ENCODE measurements at regions not wholly inside any gene's neighbourhood (a gene's known extent, or its start where the extent isn't known, plus 50 kb on each side); places are given as distances from the start of the nearest gene placed in this dataset.

DNA sequence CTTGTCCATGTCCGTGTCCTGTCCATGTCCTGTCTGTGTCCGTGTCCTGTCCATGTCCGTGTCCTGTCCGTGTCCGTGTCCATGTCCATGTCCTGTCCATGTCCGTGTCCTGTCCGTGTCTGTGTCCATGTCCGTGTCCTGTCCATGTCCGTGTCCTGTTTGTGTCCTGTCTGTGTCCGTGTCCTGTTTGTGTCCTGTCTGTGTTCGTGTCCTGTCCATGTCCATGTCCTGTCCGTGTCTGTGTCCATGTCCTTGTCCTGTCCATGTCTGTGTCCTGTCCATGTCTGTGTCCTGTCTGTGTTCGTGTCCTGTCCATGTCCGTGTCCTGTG is 55.0 kb upstream of the BHLHE23 start:
- H3K4me3 ChIP-seq (ENCODE audit: low read depth, low read length), result no peak overlapping the region
- DNase-seq (ENCODE audit: low read depth), result no peak
- TF ChIP-seq, protein P1, sequence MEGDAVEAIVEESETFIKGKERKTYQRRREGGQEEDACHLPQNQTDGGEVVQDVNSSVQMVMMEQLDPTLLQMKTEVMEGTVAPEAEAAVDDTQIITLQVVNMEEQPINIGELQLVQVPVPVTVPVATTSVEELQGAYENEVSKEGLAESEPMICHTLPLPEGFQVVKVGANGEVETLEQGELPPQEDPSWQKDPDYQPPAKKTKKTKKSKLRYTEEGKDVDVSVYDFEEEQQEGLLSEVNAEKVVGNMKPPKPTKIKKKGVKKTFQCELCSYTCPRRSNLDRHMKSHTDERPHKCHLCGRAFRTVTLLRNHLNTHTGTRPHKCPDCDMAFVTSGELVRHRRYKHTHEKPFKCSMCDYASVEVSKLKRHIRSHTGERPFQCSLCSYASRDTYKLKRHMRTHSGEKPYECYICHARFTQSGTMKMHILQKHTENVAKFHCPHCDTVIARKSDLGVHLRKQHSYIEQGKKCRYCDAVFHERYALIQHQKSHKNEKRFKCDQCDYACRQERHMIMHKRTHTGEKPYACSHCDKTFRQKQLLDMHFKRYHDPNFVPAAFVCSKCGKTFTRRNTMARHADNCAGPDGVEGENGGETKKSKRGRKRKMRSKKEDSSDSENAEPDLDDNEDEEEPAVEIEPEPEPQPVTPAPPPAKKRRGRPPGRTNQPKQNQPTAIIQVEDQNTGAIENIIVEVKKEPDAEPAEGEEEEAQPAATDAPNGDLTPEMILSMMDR (IDR thresholded peaks at IDR 0.05; ENCODE audit: low read depth, low read length, missing control alignments), result no peak
- in situ Hi-C loops (cut with HindIII; ENCODE audit: low sequenced_read_pairs), result loop anchor here (5.0 kb wide), 1 partner anchor 81 kb away; no protein-coding TSS in a partner anchor

DNA sequence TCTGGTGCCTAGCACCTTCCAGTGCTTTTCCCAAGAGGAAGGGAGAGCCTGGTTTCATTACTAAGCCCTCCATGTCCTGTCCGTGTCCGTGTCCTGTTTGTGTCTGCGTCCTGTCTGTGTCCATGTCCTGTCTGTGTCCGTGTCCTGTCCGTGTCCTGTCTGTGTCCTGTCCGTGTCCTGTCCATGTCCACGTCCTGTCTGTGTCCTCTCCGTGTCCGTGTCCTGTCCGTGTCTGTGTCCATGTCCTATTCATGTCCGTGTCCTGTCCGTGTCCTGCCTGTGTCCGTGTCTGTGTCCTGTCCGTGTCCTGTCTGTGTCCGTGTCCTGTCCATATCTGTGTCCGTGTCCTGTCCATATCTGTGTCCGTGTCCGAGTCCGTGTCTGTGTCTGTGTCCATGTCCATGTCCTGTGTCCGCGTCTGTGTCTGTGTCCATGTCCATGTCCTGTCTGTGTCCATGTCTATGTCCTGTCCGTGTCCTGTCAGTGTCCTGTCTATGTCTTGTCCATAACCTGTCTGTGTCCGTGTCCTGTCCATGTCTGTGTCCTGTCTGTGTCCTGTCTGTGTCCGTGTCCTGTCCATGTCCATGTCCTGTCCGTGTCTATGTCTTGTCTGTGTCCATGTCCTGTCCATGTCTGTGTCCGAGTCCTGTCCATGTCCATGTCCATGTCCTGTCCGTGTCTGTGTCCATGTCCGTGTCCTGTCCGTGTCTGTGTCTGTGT is 54.4 kb upstream of the BHLHE23 start:
- DNase-seq (ENCODE audit: low read depth), result no peak
- in situ Hi-C loops (cut with HindIII; ENCODE audit: low sequenced_read_pairs), result loop anchor here (5.0 kb wide), 1 partner anchor 81 kb away; no protein-coding TSS in a partner anchor
- TF ChIP-seq, protein P1 (IDR thresholded peaks at IDR 0.05; ENCODE audit: low read depth, low read length, missing control alignments), result no peak
- H3K4me3 ChIP-seq (ENCODE audit: low read depth, low read length), result no peak overlapping the region

DNA sequence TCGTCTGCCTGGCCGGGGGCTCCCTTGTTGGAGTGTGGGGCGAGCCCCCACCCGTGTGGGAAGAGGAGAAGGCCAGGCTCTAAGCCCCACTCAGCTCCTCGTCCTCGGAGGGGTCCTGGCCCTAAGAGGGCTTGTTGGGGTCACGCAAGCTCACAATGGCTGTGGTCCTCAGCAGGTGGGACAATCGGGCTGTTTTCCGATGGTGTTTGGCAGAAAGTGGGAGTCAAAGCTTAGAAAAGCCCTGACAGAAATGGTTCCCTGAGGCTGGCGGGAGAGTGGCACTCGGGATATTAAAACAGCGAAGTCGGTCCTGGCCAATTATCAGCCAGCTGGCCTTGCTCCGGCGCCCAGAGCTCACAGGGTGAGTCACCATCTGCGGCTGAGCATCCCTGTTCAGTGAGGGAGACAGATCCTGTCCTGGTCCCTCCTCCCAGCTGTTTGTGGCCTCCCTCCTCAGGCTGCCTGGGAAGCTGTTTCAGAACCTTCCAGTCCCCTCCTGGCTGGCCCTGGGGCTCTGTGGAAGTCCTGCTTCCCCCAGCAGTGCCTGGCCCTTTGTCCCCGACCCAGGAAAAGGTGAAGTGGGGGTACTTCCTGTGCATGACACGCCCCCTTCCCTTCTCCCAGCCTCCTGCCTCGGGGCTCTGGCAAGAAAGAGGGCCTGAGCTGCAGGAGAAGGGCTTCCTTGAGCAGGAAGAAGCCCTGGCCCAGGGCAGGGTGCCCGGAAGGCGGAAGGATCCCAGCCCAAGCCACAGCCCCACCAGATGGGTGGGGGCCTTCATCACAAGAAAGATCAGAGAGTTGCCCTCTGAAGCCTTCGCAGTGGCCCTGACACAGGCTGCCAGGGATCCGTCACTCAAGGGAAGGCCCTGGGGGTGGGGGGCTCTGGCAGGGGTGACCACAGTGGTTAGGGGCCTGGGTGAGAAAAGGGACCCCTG is 53.6 kb upstream of the BHLHE23 start:
- DNase-seq (ENCODE audit: low read depth), result no peak
- TF ChIP-seq, protein P1 (IDR thresholded peaks at IDR 0.05; ENCODE audit: low read depth, low read length, missing control alignments), result no peak
- no peak overlapping the region for H3K4me3 ChIP-seq (ENCODE audit: low read depth, low read length)
- in situ Hi-C loops (cut with HindIII; ENCODE audit: low sequenced_read_pairs), result loop anchor here (5.0 kb wide), 1 partner anchor 82 kb away; no protein-coding TSS in a partner anchor

DNA sequence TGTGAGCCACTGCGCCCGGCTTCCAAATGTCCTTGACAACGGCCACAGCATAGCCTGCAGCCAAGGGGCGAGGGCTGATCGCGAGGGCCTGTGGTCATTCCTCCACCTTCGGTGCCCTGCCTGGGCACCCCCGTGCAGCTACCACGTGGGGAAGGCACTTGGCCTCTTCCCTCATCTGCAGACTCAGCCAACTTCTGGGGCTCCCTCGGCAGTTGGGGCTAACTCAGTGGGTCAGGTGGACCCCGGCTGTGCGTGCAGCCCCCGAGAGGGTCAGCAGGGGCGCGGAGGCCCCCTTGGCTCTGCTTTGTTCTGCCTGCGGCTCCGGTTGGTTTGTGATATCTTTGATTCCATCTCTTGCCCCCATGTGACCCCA is 52.9 kb upstream of the BHLHE23 start:
- TF ChIP-seq, protein P1 (IDR thresholded peaks at IDR 0.05; ENCODE audit: low read depth, low read length, missing control alignments), result no peak
- in situ Hi-C loops (cut with HindIII; ENCODE audit: low sequenced_read_pairs), result loop anchor here (5.0 kb wide), 1 partner anchor 83 kb away; no protein-coding TSS in a partner anchor
- no peak for DNase-seq (ENCODE audit: low read depth)

DNA sequence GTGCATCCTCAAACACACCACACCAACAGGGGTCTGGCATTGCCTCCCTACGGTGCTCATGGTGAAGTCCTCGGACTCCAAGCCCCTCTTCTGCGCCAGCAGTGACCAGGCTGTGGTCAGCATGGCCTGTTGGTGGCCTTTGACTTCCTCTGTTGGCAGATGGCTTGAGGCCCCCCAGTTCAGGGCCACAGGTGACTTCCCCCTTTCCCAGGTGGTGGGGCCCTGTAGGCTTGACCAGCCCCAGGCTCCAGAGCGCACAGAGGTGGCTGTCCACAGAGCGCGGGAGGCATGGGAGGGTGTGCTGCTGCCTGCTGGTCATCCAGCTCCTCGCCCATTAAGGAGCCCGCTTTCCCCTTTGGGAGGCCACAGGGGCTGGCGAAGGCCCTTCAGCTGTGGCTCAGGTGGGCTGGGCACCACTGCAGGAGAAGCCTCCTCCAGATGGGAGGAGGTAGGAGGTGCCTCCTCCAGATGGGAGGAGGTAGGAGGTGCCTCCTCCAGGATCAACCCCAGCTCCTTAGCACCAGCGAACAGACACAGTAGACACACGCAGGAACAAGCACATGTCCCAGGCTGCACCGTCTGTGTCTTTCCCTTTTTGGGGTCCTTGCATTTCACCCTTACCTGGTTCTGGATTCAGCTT is 52.1 kb upstream of the BHLHE23 start:
- in situ Hi-C loops (cut with HindIII; ENCODE audit: low sequenced_read_pairs), result no loop called here
- TF ChIP-seq, protein P1 (IDR thresholded peaks at IDR 0.05; ENCODE audit: low read depth, low read length, missing control alignments), result no peak
- no peak overlapping the region for H3K4me3 ChIP-seq (ENCODE audit: low read depth, low read length)
- DNase-seq (ENCODE audit: low read depth), result no peak

More for the DNA sequence above, 52.9 kb upstream of the BHLHE23 start:
- H3K4me3 ChIP-seq (ENCODE audit: low read depth, low read length), result no peak overlapping the region

All from astrocyte of the cerebellum (primary cell).